Trophoblast cell (in vitro differentiated cells and primary cell): ENCODE measurements at regions not wholly inside any gene's neighbourhood (a gene's known extent, or its start where the extent isn't known, plus 50 kb on each side); places are given as distances from the start of the nearest gene placed in this dataset.

Experiments
- DNase-seq, 2 donors: peaks; one replicate each; pipeline ENCODE4 v3.0.0-alpha.2; 2016
- H2AFZ ChIP-seq: 2 replicates; pipeline ENCODE4 v1.6.1; 2013; ENCODE audit warnings: low read length, moderate library complexity, mild to moderate bottlenecking; ENCODE audit not compliant: insufficient read depth, poor library complexity
- H2AK5ac ChIP-seq: 2 replicates; pipeline ENCODE4 v1.6.1; 2013; ENCODE audit warnings: mild to moderate bottlenecking, low read length
- H2BK120ac ChIP-seq: 2 replicates; pipeline ENCODE4 v1.6.1; 2013; ENCODE audit warnings: low read length, mild to moderate bottlenecking, moderate library complexity; ENCODE audit not compliant: insufficient read depth, poor library complexity
- H2BK12ac ChIP-seq: 2 replicates; pipeline ENCODE4 v1.6.1; 2013; ENCODE audit warnings: mild to moderate bottlenecking, low read length, moderate library complexity
- H2BK5ac ChIP-seq: 2 replicates; pipeline ENCODE4 v1.6.1; 2013; ENCODE audit warnings: low read length, low read depth, moderate library complexity, mild to moderate bottlenecking; ENCODE audit not compliant: poor library complexity
- H3K14ac ChIP-seq: 2 replicates; pipeline ENCODE4 v1.6.1; 2013; ENCODE audit warnings: mild to moderate bottlenecking, low read length
- H3K18ac ChIP-seq: 2 replicates; pipeline ENCODE4 v1.6.1; 2013; ENCODE audit warnings: mild to moderate bottlenecking, low read length
- H3K23ac ChIP-seq: 2 replicates; pipeline ENCODE4 v1.6.1; 2013; ENCODE audit warnings: low read length
- H3K27ac ChIP-seq: 2 replicates; pipeline ENCODE4 v1.5.1; 2013; ENCODE audit warnings: low read depth, mild to moderate bottlenecking, inconsistent platforms, low read length, moderate library complexity
- H3K27me3 ChIP-seq: 2 replicates; pipeline ENCODE4 v1.6.1; 2013; ENCODE audit warnings: inconsistent platforms, mild to moderate bottlenecking, low read length, moderate library complexity; ENCODE audit not compliant: insufficient read depth
- H3K36me3 ChIP-seq, 2 experiments: 1 replicate in 1 of 2; 2 replicates in 1 of 2; pipeline ENCODE4 v1.6.1; 2013; ENCODE audit warnings: low read length in 2 of 2, mild to moderate bottlenecking in 2 of 2, moderate library complexity in 1 of 2; ENCODE audit not compliant: insufficient read depth in 2 of 2, control insufficient read depth in 1 of 2
- H3K4ac ChIP-seq: 2 replicates; pipeline ENCODE4 v1.6.1; 2013; ENCODE audit warnings: low read depth, mild to moderate bottlenecking, low read length, moderate library complexity
- H3K4me1 ChIP-seq, 2 experiments: 1 replicate in 1 of 2; 2 replicates in 1 of 2; pipeline ENCODE4 v1.6.1; 2013; ENCODE audit warnings: low read length in 2 of 2, mild to moderate bottlenecking in 2 of 2, moderate library complexity in 1 of 2; ENCODE audit not compliant: insufficient read depth in 2 of 2, control insufficient read depth in 1 of 2
- H3K4me2 ChIP-seq: 2 replicates; pipeline ENCODE4 v1.6.1; 2013; ENCODE audit warnings: inconsistent platforms, mild to moderate bottlenecking, low read length, moderate library complexity
- H3K4me3 ChIP-seq: 2 replicates; pipeline ENCODE4 v1.5.1; 2013; ENCODE audit warnings: mild to moderate bottlenecking, low read depth, low read length, inconsistent platforms
- H3K79me1 ChIP-seq: one replicate; pipeline ENCODE4 v1.6.1; 2013; ENCODE audit warnings: low read length
- H3K79me2 ChIP-seq: 2 replicates; pipeline ENCODE4 v1.6.1; 2013; ENCODE audit warnings: low read length, mild to moderate bottlenecking; ENCODE audit not compliant: control insufficient read depth, insufficient read depth, poor library complexity
- H3K9ac ChIP-seq: 2 replicates; pipeline ENCODE4 v1.6.1; 2013; ENCODE audit warnings: mild to moderate bottlenecking, low read length
- H3K9me3 ChIP-seq: 2 replicates; pipeline ENCODE4 v1.6.1; 2013; ENCODE audit warnings: low read depth, mild to moderate bottlenecking, control low read depth, inconsistent platforms, low read length; ENCODE audit not compliant: insufficient read depth
- H4K12ac ChIP-seq: 2 replicates; pipeline ENCODE4 v1.6.1; 2013; ENCODE audit warnings: low read depth, mild to moderate bottlenecking, low read length, moderate library complexity
- H4K8ac ChIP-seq: 2 replicates; pipeline ENCODE4 v1.6.1; 2013; ENCODE audit warnings: low read depth, mild to moderate bottlenecking, low read length, moderate library complexity
- H4K91ac ChIP-seq: one replicate; pipeline ENCODE4 v1.6.1; 2013; ENCODE audit warnings: low read depth, mild to moderate bottlenecking, low read length, moderate library complexity
- WGBS: extraction: QIAGEN DNeasy Blood & Tissue Kit; methylation state at CpG from one replicate; pipeline ENCODE4 v1.1.7; 2013; ENCODE audit warnings: missing lambda C conversion rate; ENCODE audit not compliant: insufficient read length, insufficient coverage; ENCODE audit errors: extremely low coverage; 5-methylcytosine and 5-hydroxymethylcytosine counted together

DNA sequence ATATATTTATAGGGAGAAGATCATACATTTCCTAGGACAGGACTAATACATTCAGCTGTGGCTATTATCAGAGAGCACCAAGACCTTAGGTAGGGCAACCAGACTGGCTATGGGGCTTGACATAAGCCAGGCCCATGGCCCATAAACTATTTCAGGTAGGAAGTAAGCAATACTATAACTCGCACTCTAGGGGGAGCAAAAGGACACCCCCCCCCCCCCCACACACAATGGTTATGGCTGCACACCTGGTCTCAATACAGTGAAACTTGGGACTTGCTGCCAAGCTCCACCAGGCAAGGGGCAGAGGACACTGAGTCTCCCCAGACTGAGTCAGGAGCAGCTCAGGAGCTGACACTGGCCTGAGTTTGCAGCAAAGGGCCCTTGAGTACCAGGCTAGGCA is 348.9 kb upstream of the ASIC2 start:
- peaks cover 2% of the 10 kb centered on the region for H3K9me3 ChIP-seq
- H3K23ac ChIP-seq = no peak overlapping the region
- no peaks in the 10 kb centered on the region for H3K36me3 ChIP-seq
- H3K18ac ChIP-seq = no peak overlapping the region
- no peak for DNase-seq
- no peak overlapping the region for H3K14ac ChIP-seq
- no peak overlapping the region for H4K12ac ChIP-seq
- H3K4me2 ChIP-seq = no peak overlapping the region
- H3K27me3 ChIP-seq = no peaks in the 10 kb centered on the region
- H3K4ac ChIP-seq = no peak overlapping the region
- no peak overlapping the region for H3K4me3 ChIP-seq
- H2BK120ac ChIP-seq = no peak overlapping the region
- no peak overlapping the region for H2BK5ac ChIP-seq
- H2AK5ac ChIP-seq = no peak overlapping the region
- H3K79me1 ChIP-seq = no peaks in the 10 kb centered on the region
- H2AFZ ChIP-seq = no peak overlapping the region
- no peak overlapping the region for H3K27ac ChIP-seq
- H4K8ac ChIP-seq = no peak overlapping the region
- no peak overlapping the region for H4K91ac ChIP-seq
- WGBS = no CpG with 5 or more reads among the region's 1 CpG
- H3K4me1 ChIP-seq = no peaks in the 10 kb centered on the region
- H3K9ac ChIP-seq = no peak overlapping the region
- no peak overlapping the region for H2BK12ac ChIP-seq
- H3K79me2 ChIP-seq = no peaks in the 10 kb centered on the region

- H4K12ac ChIP-seq = no peak overlapping the region
- no peak overlapping the region for H3K4me2 ChIP-seq
- no peak overlapping the region for H3K18ac ChIP-seq
- no peak overlapping the region for H3K4ac ChIP-seq
- WGBS = no CpG with 5 or more reads among the region's 2 CpGs
- H3K27me3 ChIP-seq = no peaks in the 10 kb centered on the region
- H3K4me1 ChIP-seq = no peaks in the 10 kb centered on the region
- no peak overlapping the region for H3K4me3 ChIP-seq
- no peaks in the 10 kb centered on the region for H3K36me3 ChIP-seq
- no peak overlapping the region for H4K8ac ChIP-seq
- H3K79me1 ChIP-seq = no peaks in the 10 kb centered on the region
- no peak overlapping the region for H2BK12ac ChIP-seq
- H2AK5ac ChIP-seq = no peak overlapping the region
- peak; percentile 22 to 59 for DNase-seq
- no peaks in the 10 kb centered on the region for H3K9me3 ChIP-seq
- no peak overlapping the region for H2BK5ac ChIP-seq
- no peak overlapping the region for H3K27ac ChIP-seq
- no peak overlapping the region for H3K23ac ChIP-seq
- no peak overlapping the region for H3K9ac ChIP-seq
- no peak overlapping the region for H3K14ac ChIP-seq
- no peak overlapping the region for H4K91ac ChIP-seq
- no peaks in the 10 kb centered on the region for H3K79me2 ChIP-seq
- H2AFZ ChIP-seq = no peak overlapping the region
- H2BK120ac ChIP-seq = no peak overlapping the region
Observed at GRCh38 chr17:33647956-33648355, 354.9 kb upstream of the ASIC2 start.

- Histone ChIP-seq H3K79me2 (no peaks in the 10 kb centered on the region), H2BK120ac (no peak overlapping the region), H3K79me1 (no peaks in the 10 kb centered on the region), H4K12ac (no peak overlapping the region), H3K4me1 (no peaks in the 10 kb centered on the region), H2AFZ (no peak overlapping the region), H4K91ac (no peak overlapping the region), H3K9ac (no peak overlapping the region), H3K4ac (no peak overlapping the region), H3K4me3 (no peak overlapping the region), H3K14ac (no peak overlapping the region), H3K18ac (no peak overlapping the region), H3K23ac (no peak overlapping the region), H3K4me2 (no peak overlapping the region), H4K8ac (no peak overlapping the region), H3K27me3 (no peaks in the 10 kb centered on the region), H2BK5ac (no peak overlapping the region), H2BK12ac (no peak overlapping the region), H2AK5ac (no peak overlapping the region), H3K9me3 (no peaks in the 10 kb centered on the region), H3K27ac (no peak overlapping the region), H3K36me3 (no peaks in the 10 kb centered on the region)
- WGBS = no CpG with 5 or more reads among the region's 5 CpGs
- no peak for DNase-seq
Observed at GRCh38 chr17:33650304-33650703, 357.2 kb upstream of the ASIC2 start.

GRCh38 chr17:33651686-33652085 is 358.6 kb upstream of the ASIC2 start:
- Histone ChIP-seq H3K27me3 (no peaks in the 10 kb centered on the region), H2BK120ac (no peak overlapping the region), H3K9ac (no peak overlapping the region), H4K8ac (no peak overlapping the region), H3K23ac (no peak overlapping the region), H3K4me3 (no peak overlapping the region), H3K4me2 (no peak overlapping the region), H3K4me1 (no peaks in the 10 kb centered on the region), H2BK12ac (no peak overlapping the region), H3K4ac (no peak overlapping the region), H3K18ac (no peak overlapping the region), H3K27ac (no peak overlapping the region), H2AK5ac (no peak overlapping the region), H3K79me2 (no peaks in the 10 kb centered on the region), H3K79me1 (no peaks in the 10 kb centered on the region), H4K91ac (no peak overlapping the region), H4K12ac (no peak overlapping the region), H3K14ac (no peak overlapping the region), H3K9me3 (no peaks in the 10 kb centered on the region), H2BK5ac (no peak overlapping the region), H3K36me3 (no peaks in the 10 kb centered on the region), H2AFZ (no peak overlapping the region)
- peak in 1 of 2 donors; percentile 22 for DNase-seq
- WGBS = no CpG with 5 or more reads among the region's 3 CpGs
